GM23248 (cell line): ENCODE measurements at regions not wholly inside any gene's neighbourhood (a gene's known extent, or its start where the extent isn't known, plus 50 kb on each side); places are given as distances from the start of the nearest gene placed in this dataset.

Experiments used
- EZH2 ChIP-seq: fragments of 200-600 bp; sonication (generic); IDR thresholded peaks from 2 replicates; pipeline ENCODE4 v1.6.1; 2018; ENCODE audit warnings: antibody characterized with exemption, mild to moderate bottlenecking; ENCODE audit not compliant: insufficient read depth, poor library complexity, severe bottlenecking
- EZH2phosphoT487 ChIP-seq: fragments of 200-600 bp; sonication (generic); IDR thresholded peaks from 2 replicates; pipeline ENCODE4 v1.6.1; 2018; ENCODE audit warnings: antibody characterized with exemption, moderate library complexity, mild to moderate bottlenecking, low read depth; ENCODE audit not compliant: insufficient read depth

DNA sequence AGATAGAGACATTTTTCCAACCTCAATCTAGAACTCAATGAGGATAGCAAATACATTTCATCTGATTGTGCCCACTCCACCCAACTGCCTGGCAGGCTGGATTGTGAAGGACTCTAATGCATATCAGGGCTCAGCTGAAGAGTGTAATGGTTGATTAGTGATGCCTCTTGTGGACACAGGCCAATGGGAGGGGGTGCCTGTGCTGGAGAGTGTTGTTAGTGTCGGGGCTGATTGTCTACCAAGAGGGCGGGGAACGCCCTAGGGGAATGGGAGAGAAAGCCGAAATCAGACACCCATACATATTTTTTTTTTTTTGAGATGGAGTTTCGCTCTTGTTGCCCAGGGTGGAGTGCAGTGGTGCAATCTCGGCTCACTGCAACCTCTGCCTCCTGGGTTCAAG is 103.7 kb upstream of the SALL4 start:
- TF ChIP-seq EZH2 (no peak), EZH2phosphoT487 (no peak)
